HG03558 (cell line): ENCODE measurements at regions not wholly inside any gene's neighbourhood (a gene's known extent, or its start where the extent isn't known, plus 50 kb on each side); places are given as distances from the start of the nearest gene placed in this dataset.
"Not testable (repeated sequence)": the region's sequence is repeated elsewhere in the genome, so short reads cannot be mapped to it uniquely, and the experiment has no call there.

Source experiments
- ATAC-seq: cut with Tn5 transposase; IDR thresholded peaks from one replicate; pipeline ENCODE4 v1.9.1; 2021; ENCODE audit warnings: moderate number of reproducible peaks; ENCODE audit not compliant: unreplicated experiment; ENCODE audit errors: extremely low read depth

- ATAC-seq, result not testable (repeated sequence)
Observed at GRCh38 chr1:121095014-121095413, 89.1 kb downstream of the FAM72B start.

GRCh38 chr1:121097127-121097866 is 86.8 kb downstream of the FAM72B start:
- ATAC-seq, result peak; percentile 76

- ATAC-seq, result peak; percentile 3
Observed at GRCh38 chr1:121097867-121098215, 86.3 kb downstream of the FAM72B start.

GRCh38 chr1:121109025-121109424 is 75.1 kb downstream of the FAM72B start:
- ATAC-seq, result not testable (repeated sequence)

GRCh38 chr1:121116522-121117297 is 67.4 kb downstream of the FAM72B start:
- not testable (repeated sequence) for ATAC-seq

GRCh38 chr1:121117298-121117611 is 66.9 kb downstream of the FAM72B start:
- not testable (repeated sequence) for ATAC-seq

- ATAC-seq, result not testable (repeated sequence)
Observed at GRCh38 chr1:121117622-121118479, 66.3 kb downstream of the FAM72B start.
